Pancreas (tissue), 10 donors: ENCODE measurements at regions not wholly inside any gene's neighbourhood (a gene's known extent, or its start where the extent isn't known, plus 50 kb on each side); places are given as distances from the start of the nearest gene placed in this dataset.

Source experiments
- ATAC-seq, 4 donors: fragments of 200-7000 bp; cut with Tn5 transposase; one replicate each; pipeline versions ENCODE4 v1.8.0 to v1.9.1; 2020; ENCODE audit warnings: mild to moderate bottlenecking in 4 of 4, moderate library complexity in 4 of 4
- DNase-seq, 6 donors: peaks; one replicate each; pipeline ENCODE4 v3.0.0-alpha.2; 2020
- FAIRE-seq: peaks from 2 replicates; lab custom pipeline; 2012; peaks lifted over from hg19 to GRCh38; lab: Jason Lieb, UNC
- H3K27ac ChIP-seq, 4 donors: fragments of 200-600 bp; sonication (generic); 1 replicate in 3 of 4; 2 replicates in 1 of 4; pipeline versions ENCODE4 v1.5.0 to v1.8.0; 2020
- H3K27me3 ChIP-seq, 4 donors: fragments of 200-600 bp; one replicate each; pipeline ENCODE4 v1.8.0; 2021
- H3K36me3 ChIP-seq, 3 donors: fragments of 200-600 bp; sonication (generic) in 1 of 3; one replicate each; pipeline versions ENCODE4 v1.5.0 to v1.8.0; 2020 to 2021
- H3K4me1 ChIP-seq, 3 donors: fragments of 200-600 bp; one replicate each; pipeline ENCODE4 v1.8.0; 2021
- H3K4me3 ChIP-seq, 4 donors: fragments of 200-600 bp; sonication (generic) in 2 of 4; one replicate each; pipeline versions ENCODE4 v1.5.0 to v1.8.0; 2020 to 2021
- H3K9me3 ChIP-seq, 4 donors: fragments of 200-600 bp; one replicate each; pipeline ENCODE4 v1.8.0; 2021
- WGBS, 2 donors: extraction: QIAGEN DNeasy Blood & Tissue Kit; methylation state at CpG; one replicate each; pipeline ENCODE4 v1.1.7; 2013; 5-methylcytosine and 5-hydroxymethylcytosine counted together
- intact Hi-C, 3 donors: fragments of 100-400 bp; cut with DNase I; formaldehyde crosslinking; loops; one replicate each; pipeline versions ENCODE4 v1.11.1 to v1.14.2; 2022
- TF ChIP-seq, protein P1 (sequence below), 4 donors: fragments of 200-600 bp; sonication (generic) in 3 of 4; IDR thresholded peaks; one replicate each; pipeline versions ENCODE4 v1.5.0 to v1.8.0; 2021; ENCODE audit warnings: antibody characterized with exemption in 4 of 4
- donor health status: healthy with polysubstance abuse.
- donor health status: DM: no; HTN: no; CAD: no; lungs with moderate emphysema.
- donor health status: DM: no; HTN: no; CAD: no.
- donor health status: control.
- donor health status: control.
- donor health status: Bipolar disorder and iron deficiency.
- donor health status: DM: yes; HTN: yes; CAD: no.
- donor health status: DM: no; HTN: no; CAD: no.
- donor health status: DM: no; HTN: no; CAD: no.
- donor health status: DM: yes; HTN: yes; CAD: no.

DNA sequence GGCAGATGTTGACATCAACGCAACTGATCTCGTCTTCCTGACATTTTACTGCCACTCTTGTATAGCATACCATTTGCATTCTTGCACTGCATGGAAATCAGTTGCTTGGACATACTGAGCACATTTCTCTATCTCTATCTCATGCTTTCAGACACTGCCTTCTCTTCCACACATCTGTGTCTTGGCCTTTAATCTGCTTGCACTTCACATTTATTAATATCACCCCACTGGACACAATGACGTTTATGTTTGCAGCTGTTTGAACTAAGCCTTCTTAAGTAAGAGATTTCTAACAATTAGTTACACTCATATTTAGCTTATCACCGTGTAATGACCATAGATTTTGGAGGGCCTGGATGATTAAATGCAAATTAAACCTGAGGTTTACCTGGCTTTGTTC is 229.8 kb upstream of the CDH19 start:
- intact Hi-C loops: no loop called here
- DNase-seq: no peak
- TF ChIP-seq, protein P1, sequence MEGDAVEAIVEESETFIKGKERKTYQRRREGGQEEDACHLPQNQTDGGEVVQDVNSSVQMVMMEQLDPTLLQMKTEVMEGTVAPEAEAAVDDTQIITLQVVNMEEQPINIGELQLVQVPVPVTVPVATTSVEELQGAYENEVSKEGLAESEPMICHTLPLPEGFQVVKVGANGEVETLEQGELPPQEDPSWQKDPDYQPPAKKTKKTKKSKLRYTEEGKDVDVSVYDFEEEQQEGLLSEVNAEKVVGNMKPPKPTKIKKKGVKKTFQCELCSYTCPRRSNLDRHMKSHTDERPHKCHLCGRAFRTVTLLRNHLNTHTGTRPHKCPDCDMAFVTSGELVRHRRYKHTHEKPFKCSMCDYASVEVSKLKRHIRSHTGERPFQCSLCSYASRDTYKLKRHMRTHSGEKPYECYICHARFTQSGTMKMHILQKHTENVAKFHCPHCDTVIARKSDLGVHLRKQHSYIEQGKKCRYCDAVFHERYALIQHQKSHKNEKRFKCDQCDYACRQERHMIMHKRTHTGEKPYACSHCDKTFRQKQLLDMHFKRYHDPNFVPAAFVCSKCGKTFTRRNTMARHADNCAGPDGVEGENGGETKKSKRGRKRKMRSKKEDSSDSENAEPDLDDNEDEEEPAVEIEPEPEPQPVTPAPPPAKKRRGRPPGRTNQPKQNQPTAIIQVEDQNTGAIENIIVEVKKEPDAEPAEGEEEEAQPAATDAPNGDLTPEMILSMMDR (IDR thresholded peaks at IDR 0.05): no peak
- no peaks in the 10 kb centered on the region for H3K36me3 ChIP-seq
- H3K4me1 ChIP-seq: no peaks in the 10 kb centered on the region
- peaks cover 0 to 4% (median 0%) of the 10 kb centered on the region in 4 donors for H3K9me3 ChIP-seq
- H3K4me3 ChIP-seq: no peak overlapping the region
- H3K27ac ChIP-seq: no peak overlapping the region
- FAIRE-seq: no peak
- H3K27me3 ChIP-seq: no peaks in the 10 kb centered on the region
- 40 to 44% methylated on average over 4 of the region's 4 CpGs for WGBS, 2 donors
- ATAC-seq: no peak

DNA sequence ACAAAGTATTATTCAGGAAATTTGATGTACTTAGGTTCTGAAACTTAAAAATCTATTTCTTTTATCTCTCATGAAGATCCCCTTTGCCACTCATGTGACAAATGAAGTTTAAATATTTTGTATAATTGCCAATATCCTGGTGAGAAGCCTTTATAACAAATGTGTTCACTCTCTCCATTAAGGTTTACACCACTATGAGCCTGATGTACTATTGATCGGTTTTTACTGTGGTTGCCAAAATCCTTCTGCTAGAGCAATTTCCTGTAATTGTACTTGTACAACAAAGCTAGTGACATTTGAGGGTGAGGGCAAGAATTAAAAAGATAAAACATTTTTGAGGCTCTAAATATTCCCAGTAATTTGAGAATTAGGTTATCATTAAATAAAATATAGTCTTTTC is 222.3 kb upstream of the CDH19 start:
- no peak overlapping the region for H3K4me3 ChIP-seq
- ATAC-seq (no peak), DNase-seq (no peak), FAIRE-seq (no peak)
- 55 to 60% methylated on average over 1 of the region's 1 CpG for WGBS, 2 donors
- no peak overlapping the region for H3K27ac ChIP-seq
- no peaks in the 10 kb centered on the region for H3K36me3 ChIP-seq
- no peaks in the 10 kb centered on the region for H3K9me3 ChIP-seq
- TF ChIP-seq, protein P1 (IDR thresholded peaks at IDR 0.05): no peak
- H3K27me3 ChIP-seq: no peaks in the 10 kb centered on the region
- intact Hi-C loops: no loop called here
- H3K4me1 ChIP-seq: no peaks in the 10 kb centered on the region

DNA sequence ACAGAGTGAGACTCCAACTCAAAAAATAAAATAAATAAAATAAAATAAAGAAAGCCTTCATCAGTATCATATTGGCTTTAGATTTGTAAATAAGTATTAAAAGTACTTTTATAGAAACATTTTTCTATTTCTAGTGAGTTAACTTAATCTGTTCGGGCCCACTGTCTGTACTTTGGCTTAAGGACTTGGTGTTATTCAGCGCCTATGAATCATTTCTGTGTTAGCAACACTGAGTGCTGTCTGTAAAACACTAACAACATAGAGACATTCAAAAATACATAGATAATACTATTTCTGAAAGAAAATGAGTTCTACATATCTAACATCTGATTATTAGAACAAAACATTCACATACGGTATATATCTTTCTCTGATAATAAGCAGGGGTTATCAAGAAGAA is 221.5 kb upstream of the CDH19 start:
- Histone ChIP-seq H3K27ac (no peak overlapping the region), H3K36me3 (no peaks in the 10 kb centered on the region), H3K4me3 (no peak overlapping the region), H3K4me1 (no peaks in the 10 kb centered on the region), H3K27me3 (no peaks in the 10 kb centered on the region), H3K9me3 (no peaks in the 10 kb centered on the region)
- 82 to 93% methylated on average over 3 of the region's 3 CpGs for WGBS, 2 donors
- no peak for FAIRE-seq
- intact Hi-C loops: no loop called here
- ATAC-seq: no peak
- TF ChIP-seq, protein P1 (IDR thresholded peaks at IDR 0.05): no peak
- DNase-seq: no peak

DNA sequence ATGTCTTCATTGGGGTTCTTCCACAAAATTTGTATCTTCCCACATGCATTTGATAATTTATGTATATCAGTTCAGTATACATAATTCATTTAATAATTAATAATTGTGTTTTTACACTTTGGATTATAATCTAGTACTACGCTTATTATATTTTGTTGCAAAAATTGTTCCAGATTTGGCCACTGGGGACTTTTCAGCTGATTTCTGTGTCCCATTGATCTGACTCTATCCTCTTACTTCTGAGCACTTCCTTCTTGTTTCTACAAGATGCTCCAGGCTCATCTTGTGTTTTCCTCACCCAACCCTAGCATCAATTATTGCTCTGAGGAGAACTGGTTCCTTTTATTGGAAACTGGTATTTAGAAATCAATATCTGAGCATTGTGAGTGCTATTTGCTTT is 215.3 kb upstream of the CDH19 start:
- H3K4me3 ChIP-seq: no peak overlapping the region

DNA sequence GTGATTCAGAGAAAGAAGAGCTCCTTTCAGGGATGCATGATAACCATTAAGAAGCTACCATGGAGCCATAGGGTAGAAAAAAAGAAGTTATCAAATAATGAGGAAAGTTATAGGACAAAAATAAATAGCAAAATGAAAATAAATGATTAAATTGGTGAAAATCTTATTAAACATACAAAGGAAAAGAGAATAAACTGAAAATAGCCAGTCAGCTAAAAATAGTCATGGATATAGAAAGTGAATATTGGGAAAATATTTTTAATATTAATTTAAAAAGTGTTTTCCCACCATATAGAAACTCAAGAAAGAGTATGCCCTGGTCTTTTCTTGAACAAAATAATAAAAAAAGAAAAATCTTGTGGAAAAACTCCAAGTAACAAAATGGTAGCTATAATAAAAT is 209.2 kb upstream of the CDH19 start:
- DNase-seq (no peak), ATAC-seq (no peak), FAIRE-seq (no peak)
- TF ChIP-seq, protein P1 (IDR thresholded peaks at IDR 0.05): no peak
- Histone ChIP-seq H3K27ac (no peak overlapping the region), H3K4me1 (no peaks in the 10 kb centered on the region), H3K36me3 (no peaks in the 10 kb centered on the region), H3K27me3 (no peaks in the 10 kb centered on the region), H3K9me3 (no peaks in the 10 kb centered on the region), H3K4me3 (no peak overlapping the region)
- intact Hi-C loops: no loop called here

More for the DNA sequence above, 215.3 kb upstream of the CDH19 start:
- FAIRE-seq (no peak), ATAC-seq (no peak), DNase-seq (no peak)
- no peaks in the 10 kb centered on the region for H3K36me3 ChIP-seq
- H3K9me3 ChIP-seq: no peaks in the 10 kb centered on the region
- H3K27me3 ChIP-seq: no peaks in the 10 kb centered on the region
- WGBS, 2 donors: 80 to 89% methylated on average over 1 of the region's 1 CpG
- intact Hi-C loops: no loop called here
- H3K4me1 ChIP-seq: no peaks in the 10 kb centered on the region
- TF ChIP-seq, protein P1 (IDR thresholded peaks at IDR 0.05): peak in 1 of 4 donors; percentile 21
- H3K27ac ChIP-seq: no peak overlapping the region
